SK-N-SH (cell line): ENCODE measurements at regions not wholly inside any gene's neighbourhood (a gene's known extent, or its start where the extent isn't known, plus 50 kb on each side); places are given as distances from the start of the nearest gene placed in this dataset.

Experiments
- CTCF ChIA-PET: fragments of 300-600, 350-600 bp; formaldehyde crosslinking; extraction: SDS; loops from one replicate; lab custom pipeline; 2021; lab: Yijun Ruan, JAX
- POLR2A ChIA-PET: fragments of 350-600 bp; sonication (Branson Sonifier 250); formaldehyde crosslinking; extraction: SDS; loops from one replicate; lab custom pipeline; 2020; ENCODE audit warnings: antibody characterized with exemption, inconsistent platforms; lab: Yijun Ruan, JAX
- DNase-seq: peaks from one replicate; pipeline ENCODE4 v3.0.0; 2012
- H2AFZ ChIP-seq: fragments of 200-600 bp; sonication (generic); 2 replicates; pipeline ENCODE4 v1.8.1; 2016; ENCODE audit warnings: antibody characterized with exemption, mild to moderate bottlenecking, low read depth
- H3F3A ChIP-seq: fragments of 200-600 bp; sonication (generic); replicated peaks from 2 replicates; pipeline ENCODE3; 2016; ENCODE audit warnings: antibody characterized with exemption, mild to moderate bottlenecking; ENCODE audit not compliant: insufficient read depth
- H3K27ac ChIP-seq, 2 experiments: fragments of 200-500 bp in 1 of 2; fragments of 200-600 bp in 1 of 2; sonication (Bioruptor generic) in 1 of 2; sonication (generic), shearing (Covaris generic) in 1 of 2; 2 replicates each; pipeline versions ENCODE4 v1.5.1 to v1.6.1; 2014 to 2016; ENCODE audit warnings: low read depth in 2 of 2, inconsistent platforms in 1 of 2, low read length in 1 of 2, mild to moderate bottlenecking in 1 of 2, mixed read lengths in 1 of 2
- H3K27me3 ChIP-seq: fragments of 200-600 bp; sonication (generic), shearing (Covaris generic); 2 replicates; pipeline ENCODE4 v1.6.1; 2016; ENCODE audit warnings: mixed run types; ENCODE audit not compliant: insufficient read depth
- H3K36me3 ChIP-seq, 2 experiments: fragments of 200-500 bp in 1 of 2; fragments of 200-600 bp in 1 of 2; sonication (Bioruptor generic) in 1 of 2; sonication (generic) in 1 of 2; replicated peaks in 1 of 2; 2 replicates each; pipeline versions ENCODE3 to v1.5.1; 2014 to 2016; ENCODE audit warnings: low read length in 1 of 2, mild to moderate bottlenecking in 1 of 2; ENCODE audit not compliant: insufficient read depth in 2 of 2, control insufficient read depth in 1 of 2
- H3K4me1 ChIP-seq, 2 experiments: fragments of 200-500 bp in 1 of 2; fragments of 200-600 bp in 1 of 2; sonication (Bioruptor generic) in 1 of 2; sonication (generic), shearing (Covaris generic) in 1 of 2; 2 replicates each; pipeline versions ENCODE4 v1.5.1 to v1.6.1; 2014 to 2016; ENCODE audit warnings: low read depth in 1 of 2, low read length in 1 of 2, mixed run types in 1 of 2; ENCODE audit not compliant: insufficient read depth in 2 of 2, control insufficient read depth in 1 of 2
- H3K4me2 ChIP-seq: fragments of 200-600 bp; sonication (generic), shearing (Covaris generic); 2 replicates; pipeline ENCODE4 v1.6.1; 2017; ENCODE audit warnings: mixed run types
- H3K4me3 ChIP-seq, 2 experiments: fragments of 200-500 bp in 1 of 2; fragments of 200-600 bp in 1 of 2; sonication (Bioruptor generic) in 1 of 2; sonication (generic), shearing (Covaris generic) in 1 of 2; 2 replicates each; pipeline versions ENCODE4 v1.5.1 to v1.8.1; 2014 to 2016; ENCODE audit warnings: low read depth in 2 of 2, inconsistent platforms in 1 of 2, low read length in 1 of 2, mild to moderate bottlenecking in 1 of 2, mixed read lengths in 1 of 2, moderate library complexity in 1 of 2
- H3K79me2 ChIP-seq: fragments of 200-600 bp; sonication (generic); 2 replicates; pipeline ENCODE4 v1.8.1; 2017; ENCODE audit warnings: mild to moderate bottlenecking; ENCODE audit not compliant: insufficient read depth
- H3K9ac ChIP-seq: fragments of 200-600 bp; sonication (generic); 2 replicates; pipeline ENCODE4 v1.6.1; 2017; ENCODE audit warnings: mixed run types
- H3K9me2 ChIP-seq: fragments of 200-600 bp; sonication (generic); 2 replicates; pipeline ENCODE4 v1.6.1; 2017; ENCODE audit warnings: mixed run types
- H3K9me3 ChIP-seq: fragments of 200-600 bp; sonication (generic); 2 replicates; pipeline ENCODE4 v1.6.1; 2017; ENCODE audit warnings: mixed run types, mild to moderate bottlenecking, moderate library complexity
- H4K20me1 ChIP-seq: fragments of 200-600 bp; sonication (generic); 2 replicates; pipeline ENCODE4 v1.6.1; 2017; ENCODE audit warnings: mild to moderate bottlenecking, mixed run types; ENCODE audit not compliant: insufficient read depth
- ELF1 ChIP-seq: IDR thresholded peaks from 2 replicates; pipeline ENCODE4 v1.4.0; 2012
- EP300 ChIP-seq, 2 experiments: IDR thresholded peaks; 2 replicates each; pipeline versions ENCODE4 v1.4.0 to v1.6.1; 2012; ENCODE audit warnings: borderline replicate concordance in 1 of 2, low read depth in 1 of 2, low read length in 1 of 2
- FOSL2 ChIP-seq: IDR thresholded peaks from 2 replicates; pipeline ENCODE4 v1.4.0; 2012; ENCODE audit warnings: low read depth, mild to moderate bottlenecking, moderate library complexity, borderline replicate concordance
- FOXM1 ChIP-seq: IDR thresholded peaks from 2 replicates; pipeline ENCODE4 v1.4.0; 2012; ENCODE audit warnings: low read depth, mild to moderate bottlenecking
- GABPA ChIP-seq: IDR thresholded peaks from 2 replicates; pipeline ENCODE4 v1.4.0; 2012; ENCODE audit warnings: low read depth, mild to moderate bottlenecking
- IRF3 ChIP-seq: fragments of 150-350 bp; IDR thresholded peaks from 2 replicates; pipeline ENCODE4 v1.6.1; 2016; ENCODE audit warnings: mild to moderate bottlenecking, low read depth, low read length
- MEF2A ChIP-seq: IDR thresholded peaks from 2 replicates; pipeline ENCODE4 v1.4.0; 2012; ENCODE audit warnings: low read depth, borderline replicate concordance
- MXI1 ChIP-seq: IDR thresholded peaks from 2 replicates; pipeline ENCODE4 v1.6.1; 2012; ENCODE audit warnings: mild to moderate bottlenecking, low read depth, low read length, improper control_type of control experiment
- NFIC ChIP-seq: IDR thresholded peaks from 2 replicates; pipeline ENCODE4 v1.4.0; 2012; ENCODE audit warnings: borderline replicate concordance
- PBX3 ChIP-seq: IDR thresholded peaks from 2 replicates; pipeline ENCODE4; 2012
- RAD21 ChIP-seq: IDR thresholded peaks from 2 replicates; pipeline ENCODE4 v1.6.1; 2012; ENCODE audit warnings: mild to moderate bottlenecking, low read length
- RCOR1 ChIP-seq: fragments of 150-350 bp; IDR thresholded peaks from 2 replicates; pipeline ENCODE4 v1.6.1; 2017; ENCODE audit warnings: antibody characterized with exemption, low read length
- RFX5 ChIP-seq: IDR thresholded peaks from 2 replicates; pipeline ENCODE4 v1.6.1; 2012; ENCODE audit warnings: mild to moderate bottlenecking, improper control_type of control experiment, low read length
- RXRA ChIP-seq: IDR thresholded peaks from 2 replicates; pipeline ENCODE4 v1.4.0; 2012; ENCODE audit warnings: low read depth, mild to moderate bottlenecking, borderline replicate concordance
- TCF12 ChIP-seq: IDR thresholded peaks from 2 replicates; pipeline ENCODE4 v1.4.0; 2012
- USF1 ChIP-seq: IDR thresholded peaks from 2 replicates; pipeline ENCODE4 v1.4.0; 2012; ENCODE audit warnings: low read depth, borderline replicate concordance
- USF2 ChIP-seq: fragments of 150-350 bp; IDR thresholded peaks from 2 replicates; pipeline ENCODE4 v1.6.1; 2017; ENCODE audit warnings: antibody characterized with exemption, low read length, low read depth, borderline replicate concordance
- YY1 ChIP-seq: IDR thresholded peaks from 2 replicates; pipeline ENCODE4 v1.4.0; 2012; ENCODE audit warnings: low read depth, mild to moderate bottlenecking
- WGBS: methylation state at CpG from one replicate; pipeline ENCODE4 v1.1.6; 2017; ENCODE audit warnings: low lambda C conversion rate; 5-methylcytosine and 5-hydroxymethylcytosine counted together
- TF ChIP-seq, protein P1 (sequence below): IDR thresholded peaks from 2 replicates; pipeline ENCODE4 v1.4.0; 2012; ENCODE audit warnings: low read depth
- TF ChIP-seq, protein P2 (sequence below): fragments of 200-600 bp; sonication (generic); IDR thresholded peaks from 2 replicates; pipeline ENCODE4 v1.6.1; 2017; ENCODE audit warnings: antibody characterized with exemption, mild to moderate bottlenecking, moderate library complexity

DNA sequence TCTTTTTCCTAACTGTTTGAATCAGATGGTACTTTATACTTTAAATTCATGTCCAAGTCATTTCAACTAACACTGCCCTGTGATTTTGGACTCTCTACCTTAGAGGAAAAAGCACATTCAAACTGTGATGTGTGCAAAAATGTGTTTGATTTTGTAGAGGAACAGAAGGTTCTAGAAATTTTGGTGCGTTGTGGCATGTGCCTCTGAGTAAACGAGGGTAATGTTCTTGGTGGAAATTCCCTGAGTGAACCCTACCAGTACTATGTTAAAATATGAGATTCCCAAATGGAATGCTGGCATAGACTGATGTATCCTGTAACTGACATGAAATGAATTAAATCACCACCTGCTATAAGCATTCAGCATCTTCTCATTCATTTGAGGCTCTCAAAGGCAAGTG, 901.9 kb upstream of the KLHL29 start:
- Histone ChIP-seq H3K4me3 (no peak overlapping the region), H3K27me3 (no peaks in the 10 kb centered on the region), H4K20me1 (no peaks in the 10 kb centered on the region), H3K79me2 (no peaks in the 10 kb centered on the region), H3K9me3 (no peaks in the 10 kb centered on the region; the same call in 1 of the 2 replicates), H3K9ac (no peak overlapping the region), H3K27ac (no peak overlapping the region), H2AFZ (no peak overlapping the region), H3K9me2 (no peaks in the 10 kb centered on the region), H3K4me2 (no peak overlapping the region), H3F3A (no peaks in the 10 kb centered on the region), H3K36me3 (no peaks in the 10 kb centered on the region), H3K4me1 (no peaks in the 10 kb centered on the region)
- no peak for DNase-seq
- WGBS: 11% methylated on average over 2 of the region's 2 CpGs
- TF ChIP-seq, protein P1, sequence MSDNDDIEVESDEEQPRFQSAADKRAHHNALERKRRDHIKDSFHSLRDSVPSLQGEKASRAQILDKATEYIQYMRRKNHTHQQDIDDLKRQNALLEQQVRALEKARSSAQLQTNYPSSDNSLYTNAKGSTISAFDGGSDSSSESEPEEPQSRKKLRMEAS: no peak
- TF ChIP-seq TCF12 (no peak), NFIC (no peak), USF1 (no peak), FOSL2 (no peak), RCOR1 (no peak), PBX3 (no peak), YY1 (no peak)
- TF ChIP-seq, protein P2, sequence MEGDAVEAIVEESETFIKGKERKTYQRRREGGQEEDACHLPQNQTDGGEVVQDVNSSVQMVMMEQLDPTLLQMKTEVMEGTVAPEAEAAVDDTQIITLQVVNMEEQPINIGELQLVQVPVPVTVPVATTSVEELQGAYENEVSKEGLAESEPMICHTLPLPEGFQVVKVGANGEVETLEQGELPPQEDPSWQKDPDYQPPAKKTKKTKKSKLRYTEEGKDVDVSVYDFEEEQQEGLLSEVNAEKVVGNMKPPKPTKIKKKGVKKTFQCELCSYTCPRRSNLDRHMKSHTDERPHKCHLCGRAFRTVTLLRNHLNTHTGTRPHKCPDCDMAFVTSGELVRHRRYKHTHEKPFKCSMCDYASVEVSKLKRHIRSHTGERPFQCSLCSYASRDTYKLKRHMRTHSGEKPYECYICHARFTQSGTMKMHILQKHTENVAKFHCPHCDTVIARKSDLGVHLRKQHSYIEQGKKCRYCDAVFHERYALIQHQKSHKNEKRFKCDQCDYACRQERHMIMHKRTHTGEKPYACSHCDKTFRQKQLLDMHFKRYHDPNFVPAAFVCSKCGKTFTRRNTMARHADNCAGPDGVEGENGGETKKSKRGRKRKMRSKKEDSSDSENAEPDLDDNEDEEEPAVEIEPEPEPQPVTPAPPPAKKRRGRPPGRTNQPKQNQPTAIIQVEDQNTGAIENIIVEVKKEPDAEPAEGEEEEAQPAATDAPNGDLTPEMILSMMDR: no peak
- ChIA-PET CTCF (no interaction called here), POLR2A (no interaction called here)

- CTCF ChIA-PET: no interaction called here
- Histone ChIP-seq H3K9me2 (no peaks in the 10 kb centered on the region), H3F3A (no peaks in the 10 kb centered on the region), H3K4me1 (no peaks in the 10 kb centered on the region), H3K4me2 (no peak overlapping the region), H3K4me3 (no peak overlapping the region), H3K79me2 (no peaks in the 10 kb centered on the region), H2AFZ (no peak overlapping the region), H3K27ac (no peak overlapping the region), H3K27me3 (no peaks in the 10 kb centered on the region), H3K9ac (no peak overlapping the region), H4K20me1 (no peaks in the 10 kb centered on the region), H3K36me3 (no peaks in the 10 kb centered on the region), H3K9me3 (no peaks in the 10 kb centered on the region; the same call in 1 of the 2 replicates)
- no peak for DNase-seq
- TF ChIP-seq FOXM1: no peak
- no peak for TF ChIP-seq EP300 (IDR thresholded peaks at IDR 0.05; ENCODE audit: borderline replicate concordance in 1 of 2, low read depth in 1 of 2, low read length in 1 of 2)
- TF ChIP-seq, protein P2: no peak
- TF ChIP-seq MEF2A: no peak
- TF ChIP-seq USF2: no peak
- TF ChIP-seq USF1: no peak
- no peak for TF ChIP-seq ELF1
- no peak for TF ChIP-seq FOSL2
- TF ChIP-seq RXRA: no peak
- TF ChIP-seq MXI1: no peak
- TF ChIP-seq RFX5: no peak
- TF ChIP-seq GABPA: no peak
- no peak for TF ChIP-seq IRF3
- no peak for TF ChIP-seq TCF12
- no peak for TF ChIP-seq RAD21
- POLR2A ChIA-PET: no interaction called here
- 9% methylated on average over 2 of the region's 2 CpGs for WGBS
These were observed 899.5 kb upstream of the KLHL29 start for GRCh38 chr2:22485486-22485885.
